ENCODE measurements at regions not wholly inside any gene's neighbourhood (a gene's known extent, or its start where the extent isn't known, plus 50 kb on each side); places are given as distances from the start of the nearest gene placed in this dataset.

- H3K27ac ChIP-seq, result no peak overlapping the region
- H3K27me3 ChIP-seq, result no peaks in the 10 kb centered on the region
- no peak for TF ChIP-seq POLR2A (IDR thresholded peaks at IDR 0.05)
- TF ChIP-seq CTCF (IDR thresholded peaks at IDR 0.05), result peak in 4 of 6 experiments; percentile 10 to 68 (median 64)
- no peak for DNase-seq
- no peaks in the 10 kb centered on the region for H3K36me3 ChIP-seq
- H3K4me3 ChIP-seq, result no peak overlapping the region
- no peaks in the 10 kb centered on the region for H3K9me3 ChIP-seq
- H3K4me1 ChIP-seq, result no peaks in the 10 kb centered on the region
Measured at GRCh38 chr4:147378780-147379179, 102.1 kb upstream of the EDNRA start.

DNA sequence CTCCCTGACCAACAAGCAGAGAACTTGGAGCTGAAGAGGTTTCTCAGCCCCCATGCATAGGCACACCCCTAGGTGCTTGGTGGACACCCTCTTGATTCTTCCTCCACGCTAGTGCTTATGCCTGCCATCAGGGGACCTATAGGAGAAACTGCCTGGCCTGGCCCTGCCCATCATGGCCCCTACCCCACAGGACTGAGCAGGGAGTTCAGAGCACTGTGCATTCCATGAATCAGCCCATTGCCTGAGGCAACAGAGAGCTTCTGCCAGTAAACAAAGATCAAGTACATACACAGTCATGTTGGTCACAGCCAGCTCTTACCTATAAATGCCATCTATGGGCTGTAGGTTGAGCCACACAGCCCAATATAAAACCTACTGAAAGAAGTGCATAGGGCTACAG is 99.1 kb upstream of the EDNRA start:
- no peaks in the 10 kb centered on the region for H3K27me3 ChIP-seq
- no peaks in the 10 kb centered on the region for H3K36me3 ChIP-seq
- H3K4me3 ChIP-seq, result no peak overlapping the region
- no peak for TF ChIP-seq POLR2A (IDR thresholded peaks at IDR 0.05)
- TF ChIP-seq CTCF (IDR thresholded peaks at IDR 0.05), result no peak
- no peaks in the 10 kb centered on the region for H3K4me1 ChIP-seq
- no peak overlapping the region for H3K27ac ChIP-seq
- DNase-seq, result no peak
- H3K9me3 ChIP-seq, result no peaks in the 10 kb centered on the region

- Histone ChIP-seq H3K27ac (no peak overlapping the region), H3K4me3 (no peak overlapping the region), H3K4me1 (no peaks in the 10 kb centered on the region), H3K36me3 (no peaks in the 10 kb centered on the region), H3K9me3 (no peaks in the 10 kb centered on the region), H3K27me3 (no peaks in the 10 kb centered on the region)
- no peak for DNase-seq
- no peak for TF ChIP-seq CTCF (IDR thresholded peaks at IDR 0.05)
- no peak for TF ChIP-seq POLR2A (IDR thresholded peaks at IDR 0.05)
Measured at GRCh38 chr4:147388018-147388417, 92.9 kb upstream of the EDNRA start.

DNA sequence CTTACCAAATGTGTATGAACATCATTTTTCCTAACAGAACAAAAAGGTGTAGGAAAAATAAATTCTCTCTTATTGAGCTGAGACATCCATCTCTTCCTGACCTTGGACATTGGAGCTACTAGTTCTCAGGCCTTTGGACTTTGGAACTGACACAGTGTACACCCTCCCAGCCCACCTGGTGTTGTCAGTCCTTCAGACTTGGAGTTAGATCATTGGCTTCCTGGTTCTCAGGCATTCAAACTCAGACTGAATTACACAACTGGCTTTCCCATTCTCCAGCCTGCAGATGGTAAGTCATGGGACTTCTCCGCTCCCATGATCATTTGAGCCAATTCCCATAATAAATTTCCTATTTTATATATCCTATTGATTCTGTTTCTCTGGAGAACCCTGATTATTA is 84.8 kb upstream of the EDNRA start:
- Histone ChIP-seq H3K27me3 (no peaks in the 10 kb centered on the region), H3K27ac (no peak overlapping the region), H3K4me1 (no peaks in the 10 kb centered on the region), H3K4me3 (no peak overlapping the region), H3K9me3 (no peaks in the 10 kb centered on the region), H3K36me3 (no peaks in the 10 kb centered on the region)
- no peak for DNase-seq
- no peak for TF ChIP-seq CTCF (IDR thresholded peaks at IDR 0.05)
- no peak for TF ChIP-seq POLR2A (IDR thresholded peaks at IDR 0.05)

- TF ChIP-seq POLR2A (IDR thresholded peaks at IDR 0.05), result no peak
- no peak for TF ChIP-seq CTCF (IDR thresholded peaks at IDR 0.05)
- Histone ChIP-seq H3K36me3 (no peaks in the 10 kb centered on the region), H3K4me3 (no peak overlapping the region), H3K9me3 (no peaks in the 10 kb centered on the region), H3K4me1 (no peaks in the 10 kb centered on the region), H3K27me3 (no peaks in the 10 kb centered on the region), H3K27ac (no peak overlapping the region)
- DNase-seq, result no peak
Measured at GRCh38 chr4:147398556-147398955, 82.3 kb upstream of the EDNRA start.

- no peak for DNase-seq
- Histone ChIP-seq H3K9me3 (no peaks in the 10 kb centered on the region), H3K4me1 (no peaks in the 10 kb centered on the region), H3K27me3 (no peaks in the 10 kb centered on the region), H3K36me3 (no peaks in the 10 kb centered on the region), H3K4me3 (no peak overlapping the region), H3K27ac (no peak overlapping the region)
- TF ChIP-seq CTCF (IDR thresholded peaks at IDR 0.05) (no peak), POLR2A (IDR thresholded peaks at IDR 0.05) (no peak)
Measured at GRCh38 chr4:147400721-147401120, 80.2 kb upstream of the EDNRA start.

Data from Peyer's patch (tissue), 4 donors.